CMK (cell line): ENCODE measurements at regions not wholly inside any gene's neighbourhood (a gene's known extent, or its start where the extent isn't known, plus 50 kb on each side); places are given as distances from the start of the nearest gene placed in this dataset.

Source experiments
- DNase-seq: peaks from one replicate; pipeline ENCODE4 v3.0.0-alpha.2; 2010; ENCODE audit warnings: low read depth

- no peak for DNase-seq
These were observed 91.3 kb upstream of the HEY2 start for GRCh38 chr6:125658136-125658535.

DNA sequence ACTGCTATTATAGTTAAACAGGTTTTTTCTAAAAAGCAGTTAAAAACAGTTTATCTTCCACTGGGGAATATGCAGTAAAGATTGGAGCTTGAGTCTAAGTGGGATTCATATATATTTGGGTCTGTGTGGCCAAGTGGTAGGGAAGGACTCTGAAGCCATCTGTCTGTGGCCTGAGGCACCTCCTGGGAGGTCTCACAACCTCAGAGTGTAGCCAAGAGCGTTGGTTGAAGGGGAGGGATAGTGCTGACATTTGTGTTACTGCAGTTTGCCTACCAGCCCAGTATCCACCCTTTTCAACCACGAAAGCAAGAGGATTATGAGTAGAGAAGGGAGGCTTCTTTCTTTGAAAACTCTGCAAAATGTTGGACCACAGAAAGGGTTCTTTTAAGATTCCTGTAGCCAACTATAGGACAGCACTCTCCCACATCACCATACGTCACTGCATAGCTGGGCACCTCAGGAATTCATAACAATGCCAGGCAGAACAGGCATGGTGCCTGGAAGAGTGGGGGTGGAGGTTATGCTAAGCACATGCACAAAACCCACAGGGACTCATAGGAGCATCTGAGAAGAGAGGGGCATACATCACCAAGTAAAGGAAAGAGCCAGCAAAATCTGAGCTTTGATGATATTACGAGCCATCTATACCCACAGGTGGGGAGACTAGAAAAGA lies 90.5 kb upstream of the HEY2 start:
- DNase-seq, result no peak

GRCh38 chr6:125659887-125660286 lies 89.5 kb upstream of the HEY2 start:
- DNase-seq, result no peak

DNA sequence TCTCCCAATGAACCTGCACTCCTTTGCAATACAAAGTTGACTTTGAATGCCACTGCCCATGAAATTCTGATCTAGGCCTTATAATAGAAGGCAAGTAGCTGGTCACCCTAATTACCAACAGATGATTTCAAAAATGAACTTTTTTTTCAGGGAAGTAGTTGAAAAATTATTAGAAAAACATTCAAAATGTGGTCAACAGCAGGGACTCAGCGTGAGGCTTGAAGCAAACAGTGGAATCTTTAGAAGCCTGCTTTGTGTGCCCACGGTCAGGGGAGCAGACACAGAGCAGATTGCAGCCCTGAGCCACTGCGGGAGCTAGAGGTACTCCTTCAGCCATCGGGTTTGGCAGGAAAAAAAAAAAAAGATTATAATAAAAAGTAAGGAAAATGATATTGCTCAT lies 87.1 kb upstream of the HEY2 start:
- DNase-seq, result no peak

- DNase-seq, result no peak
These were observed 84.1 kb upstream of the HEY2 start for GRCh38 chr6:125665295-125665814.

DNA sequence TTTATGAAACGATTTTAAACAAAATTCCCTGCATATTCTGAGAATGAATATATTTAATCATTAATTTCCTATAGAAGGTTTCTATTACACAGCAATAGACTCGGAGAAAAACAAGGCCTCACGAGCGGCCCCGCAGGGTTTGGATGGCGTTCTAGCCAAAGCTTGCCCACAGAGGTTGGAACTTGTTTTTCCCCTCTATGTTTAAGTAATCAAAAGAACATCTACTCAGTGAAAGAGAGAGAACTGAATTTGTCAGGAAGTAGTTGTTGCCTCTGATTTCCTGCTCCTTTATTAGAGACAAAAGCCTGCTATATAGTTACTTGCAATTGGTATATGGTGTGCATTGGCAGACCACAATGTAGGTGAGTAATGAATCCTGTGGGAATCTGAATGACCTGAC lies 82.1 kb upstream of the HEY2 start:
- DNase-seq, result no peak

GRCh38 chr6:125668071-125668470 lies 81.4 kb upstream of the HEY2 start:
- DNase-seq, result no peak

- no peak for DNase-seq
These were observed 78.9 kb upstream of the HEY2 start for GRCh38 chr6:125670568-125670967.

- DNase-seq, result no peak
These were observed 78.1 kb upstream of the HEY2 start for GRCh38 chr6:125671323-125671722.

GRCh38 chr6:125674230-125674629 lies 75.2 kb upstream of the HEY2 start:
- no peak for DNase-seq

DNA sequence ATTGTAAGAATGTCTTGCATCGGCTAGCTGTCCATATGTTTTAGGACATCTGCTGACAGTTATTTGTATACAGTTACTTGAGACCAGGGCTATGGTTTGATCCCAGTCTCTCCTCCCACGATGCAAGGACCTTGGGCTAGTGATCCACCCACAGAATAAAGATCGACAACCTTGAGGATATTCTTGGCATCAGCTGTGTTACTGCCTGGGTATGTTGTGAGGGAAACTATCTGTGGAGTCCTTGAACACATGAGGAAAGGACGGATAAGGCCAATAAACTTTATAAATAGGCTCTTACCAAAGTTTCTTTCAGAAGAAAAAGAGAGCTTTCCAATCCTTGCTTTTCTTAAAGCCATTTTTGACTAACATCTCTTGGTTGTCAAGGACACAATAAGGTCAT lies 70.8 kb upstream of the HEY2 start:
- DNase-seq, result no peak

- DNase-seq, result no peak
These were observed 70.3 kb upstream of the HEY2 start for GRCh38 chr6:125679128-125679527.

DNA sequence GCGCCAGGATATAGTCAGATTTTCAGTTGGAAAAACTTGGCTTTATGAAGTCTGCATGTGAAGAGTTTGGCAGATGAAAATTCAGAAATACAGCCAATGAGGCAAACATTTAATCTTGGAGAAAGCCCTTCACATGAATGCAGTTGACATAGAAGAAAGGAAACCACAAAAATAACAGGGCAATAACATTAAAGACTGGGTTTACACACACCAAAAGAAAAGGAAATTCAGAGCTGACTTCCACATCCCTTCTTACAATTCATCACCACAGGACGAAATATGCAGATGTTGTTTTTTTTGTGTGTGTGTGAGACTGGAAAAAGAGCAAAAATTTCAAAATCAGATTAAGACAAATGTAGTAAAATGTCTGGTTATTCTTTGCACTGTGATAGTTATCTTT lies 69.8 kb upstream of the HEY2 start:
- DNase-seq, result no peak

DNA sequence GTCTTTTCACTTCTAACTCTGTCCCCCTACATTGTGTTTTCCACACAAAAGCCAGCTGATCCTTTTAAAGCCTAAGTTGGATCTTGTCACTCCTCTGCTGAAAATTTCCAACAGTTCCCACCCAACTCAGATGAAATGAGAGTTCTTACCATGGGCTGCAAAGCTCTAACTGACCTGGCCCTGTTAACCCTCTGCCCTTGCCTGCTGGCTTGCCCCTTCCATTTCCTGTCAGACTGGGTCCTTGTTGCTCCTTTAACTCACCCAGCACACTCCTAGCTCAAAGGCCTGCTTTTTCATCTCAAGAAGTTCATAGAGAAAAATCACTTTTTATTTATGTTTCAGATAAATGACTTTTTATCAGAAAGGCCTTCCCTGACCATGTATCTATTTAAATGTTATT lies 66.5 kb upstream of the HEY2 start:
- DNase-seq, result no peak

- DNase-seq, result no peak
These were observed 61.3 kb upstream of the HEY2 start for GRCh38 chr6:125688138-125688537.

GRCh38 chr6:125693480-125693879 lies 56.0 kb upstream of the HEY2 start:
- no peak for DNase-seq

DNA sequence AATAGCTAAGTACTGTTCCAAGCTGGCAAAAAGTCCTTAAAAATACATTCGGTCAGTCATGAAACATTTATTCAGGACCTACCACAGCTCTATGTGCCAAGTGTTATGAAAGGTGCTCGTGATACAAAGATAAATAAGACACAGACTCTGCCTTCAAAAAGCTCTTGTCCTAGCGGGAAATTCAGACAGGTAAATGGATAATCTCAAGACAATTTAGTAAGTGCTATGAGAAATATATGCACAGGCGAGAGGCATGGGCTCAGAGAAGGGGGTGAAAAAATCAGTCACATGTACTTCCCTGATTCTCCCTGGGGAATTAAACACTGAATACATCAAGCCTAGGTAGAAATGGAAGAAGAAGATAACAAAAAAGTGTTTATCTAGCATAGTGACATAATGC lies 49.8 kb upstream of the HEY2 start:
- no peak for DNase-seq
